GM21360 (cell line): ENCODE measurements at regions not wholly inside any gene's neighbourhood (a gene's known extent, or its start where the extent isn't known, plus 50 kb on each side); places are given as distances from the start of the nearest gene placed in this dataset.
A peak's percentile ranks its signal among the peaks of the same experiment; 100 is the strongest.

ENCODE experiments used
- ATAC-seq: cut with Tn5 transposase; IDR thresholded peaks from one replicate; pipeline ENCODE4 v1.9.1; 2021; ENCODE audit warnings: mild to moderate bottlenecking, moderate library complexity; ENCODE audit not compliant: unreplicated experiment

GRCh38 chr2:219692521-219692920, 65.1 kb downstream of the SLC4A3 start:
- ATAC-seq, result no peak

- ATAC-seq, result no peak
Measured at GRCh38 chr2:219695145-219695709, 67.8 kb downstream of the SLC4A3 start.

- ATAC-seq, result no peak
Measured at GRCh38 chr2:219697811-219698747, 70.6 kb downstream of the SLC4A3 start.

- no peak for ATAC-seq
Measured at GRCh38 chr2:219698748-219699439, 71.5 kb downstream of the SLC4A3 start.

- ATAC-seq, result no peak
Measured at GRCh38 chr2:219699440-219699821, 72.0 kb downstream of the SLC4A3 start.

GRCh38 chr2:219701847-219702634, 74.6 kb downstream of the SLC4A3 start:
- no peak for ATAC-seq

- ATAC-seq, result no peak
Measured at GRCh38 chr2:219702796-219703545, 75.5 kb downstream of the SLC4A3 start.

GRCh38 chr2:219704878-219705277, 77.4 kb downstream of the SLC4A3 start:
- ATAC-seq, result no peak

- no peak for ATAC-seq
Measured at GRCh38 chr2:219706823-219707281, 79.4 kb downstream of the SLC4A3 start.

GRCh38 chr2:219707496-219708285, 80.3 kb downstream of the SLC4A3 start:
- no peak for ATAC-seq

GRCh38 chr2:219709331-219709761, 81.9 kb downstream of the SLC4A3 start:
- no peak for ATAC-seq

- ATAC-seq, result peak; percentile 77
Measured at GRCh38 chr2:219713110-219713509, 85.7 kb downstream of the SLC4A3 start.

GRCh38 chr2:219714681-219715400, 87.4 kb downstream of the SLC4A3 start:
- ATAC-seq, result no peak

GRCh38 chr2:219718066-219718465, 90.6 kb downstream of the SLC4A3 start:
- no peak for ATAC-seq

GRCh38 chr2:219719521-219719920, 92.1 kb downstream of the SLC4A3 start:
- no peak for ATAC-seq

- ATAC-seq, result no peak
Measured at GRCh38 chr2:219720956-219721355, 93.5 kb downstream of the SLC4A3 start.

- ATAC-seq, result no peak
Measured at GRCh38 chr2:219722276-219722879, 94.9 kb downstream of the SLC4A3 start.

- no peak for ATAC-seq
Measured at GRCh38 chr2:219723311-219723710, 95.9 kb downstream of the SLC4A3 start.
